ENCODE measurements at regions not wholly inside any gene's neighbourhood (a gene's known extent, or its start where the extent isn't known, plus 50 kb on each side); places are given as distances from the start of the nearest gene placed in this dataset.

- no peak for DNase-seq (ENCODE audit: low read depth in 2 of 2)
Observed at GRCh38 chr1:43008115-43009060, 49.7 kb upstream of the SLC2A1 start.
